DMS153 (cell line): ENCODE measurements at regions not wholly inside any gene's neighbourhood (a gene's known extent, or its start where the extent isn't known, plus 50 kb on each side); places are given as distances from the start of the nearest gene placed in this dataset.
"Not testable (repeated sequence)": the region's sequence is repeated elsewhere in the genome, so short reads cannot be mapped to it uniquely, and the experiment has no call there.

Source experiments
- DNase-seq: peaks from one replicate; lab custom pipeline; 2025; lab: John Stamatoyannopoulos, UW

- DNase-seq: no peak
Measured at GRCh38 chr3:132084982-132085381, 50.2 kb upstream of the CPNE4 start.

GRCh38 chr3:132087356-132087755, 52.5 kb upstream of the CPNE4 start:
- no peak for DNase-seq

- no peak for DNase-seq
Measured at GRCh38 chr3:132088291-132088690, 53.5 kb upstream of the CPNE4 start.

- no peak for DNase-seq
Measured at GRCh38 chr3:132090921-132091320, 56.1 kb upstream of the CPNE4 start.

- DNase-seq: no peak
Measured at GRCh38 chr3:132116601-132117000, 81.8 kb upstream of the CPNE4 start.

- DNase-seq: no peak
Measured at GRCh38 chr3:132117642-132118041, 82.8 kb upstream of the CPNE4 start.

- DNase-seq: no peak
Measured at GRCh38 chr3:132119531-132119930, 84.7 kb upstream of the CPNE4 start.

GRCh38 chr3:132124096-132124495, 89.3 kb upstream of the CPNE4 start:
- no peak for DNase-seq

GRCh38 chr3:132124651-132125284, 90.0 kb upstream of the CPNE4 start:
- no peak for DNase-seq

- DNase-seq: no peak
Measured at GRCh38 chr3:132134611-132135010, 99.8 kb upstream of the CPNE4 start.

- DNase-seq: no peak
Measured at GRCh38 chr3:132135628-132136333, 101.0 kb upstream of the CPNE4 start.

- DNase-seq: no peak
Measured at GRCh38 chr3:132136334-132136716, 101.5 kb upstream of the CPNE4 start.

GRCh38 chr3:132136902-132137301, 102.1 kb upstream of the CPNE4 start:
- not testable (repeated sequence) for DNase-seq

GRCh38 chr3:132145833-132146232, 111.0 kb upstream of the CPNE4 start:
- no peak for DNase-seq

GRCh38 chr3:132154619-132155018, 119.8 kb upstream of the CPNE4 start:
- DNase-seq: no peak

- DNase-seq: no peak
Measured at GRCh38 chr3:132159145-132159544, 124.3 kb upstream of the CPNE4 start.

GRCh38 chr3:132160198-132160597, 125.4 kb upstream of the CPNE4 start:
- no peak for DNase-seq

GRCh38 chr3:132161608-132162007, 126.8 kb upstream of the CPNE4 start:
- no peak for DNase-seq

GRCh38 chr3:132164469-132165092, 129.8 kb upstream of the CPNE4 start:
- no peak for DNase-seq

GRCh38 chr3:132167870-132168269, 133.1 kb upstream of the CPNE4 start:
- no peak for DNase-seq

- no peak for DNase-seq
Measured at GRCh38 chr3:132174500-132174899, 139.7 kb upstream of the CPNE4 start.

GRCh38 chr3:132180337-132180791, 136.8 kb upstream of the ACP3 start:
- peak; percentile 48 for DNase-seq

GRCh38 chr3:132183811-132184210, 133.4 kb upstream of the ACP3 start:
- DNase-seq: no peak
